SK-N-SH (cell line): ENCODE measurements at regions not wholly inside any gene's neighbourhood (a gene's known extent, or its start where the extent isn't known, plus 50 kb on each side); places are given as distances from the start of the nearest gene placed in this dataset.

ENCODE experiments used
- CTCF ChIA-PET: fragments of 300-600, 350-600 bp; formaldehyde crosslinking; extraction: SDS; loops from one replicate; lab custom pipeline; 2021; lab: Yijun Ruan, JAX
- POLR2A ChIA-PET: fragments of 350-600 bp; sonication (Branson Sonifier 250); formaldehyde crosslinking; extraction: SDS; loops from one replicate; lab custom pipeline; 2020; ENCODE audit warnings: antibody characterized with exemption, inconsistent platforms; lab: Yijun Ruan, JAX
- DNase-seq: peaks from one replicate; pipeline ENCODE4 v3.0.0; 2012
- H2AFZ ChIP-seq: fragments of 200-600 bp; sonication (generic); 2 replicates; pipeline ENCODE4 v1.8.1; 2016; ENCODE audit warnings: antibody characterized with exemption, mild to moderate bottlenecking, low read depth
- H3F3A ChIP-seq: fragments of 200-600 bp; sonication (generic); replicated peaks from 2 replicates; pipeline ENCODE3; 2016; ENCODE audit warnings: antibody characterized with exemption, mild to moderate bottlenecking; ENCODE audit not compliant: insufficient read depth
- H3K27ac ChIP-seq, 2 experiments: fragments of 200-500 bp in 1 of 2; fragments of 200-600 bp in 1 of 2; sonication (Bioruptor generic) in 1 of 2; sonication (generic), shearing (Covaris generic) in 1 of 2; 2 replicates each; pipeline versions ENCODE4 v1.5.1 to v1.6.1; 2014 to 2016; ENCODE audit warnings: low read depth in 2 of 2, inconsistent platforms in 1 of 2, low read length in 1 of 2, mild to moderate bottlenecking in 1 of 2, mixed read lengths in 1 of 2
- H3K27me3 ChIP-seq: fragments of 200-600 bp; sonication (generic), shearing (Covaris generic); 2 replicates; pipeline ENCODE4 v1.6.1; 2016; ENCODE audit warnings: mixed run types; ENCODE audit not compliant: insufficient read depth
- H3K36me3 ChIP-seq, 2 experiments: fragments of 200-500 bp in 1 of 2; fragments of 200-600 bp in 1 of 2; sonication (Bioruptor generic) in 1 of 2; sonication (generic) in 1 of 2; replicated peaks in 1 of 2; 2 replicates each; pipeline versions ENCODE3 to v1.5.1; 2014 to 2016; ENCODE audit warnings: low read length in 1 of 2, mild to moderate bottlenecking in 1 of 2; ENCODE audit not compliant: insufficient read depth in 2 of 2, control insufficient read depth in 1 of 2
- H3K4me1 ChIP-seq, 2 experiments: fragments of 200-500 bp in 1 of 2; fragments of 200-600 bp in 1 of 2; sonication (Bioruptor generic) in 1 of 2; sonication (generic), shearing (Covaris generic) in 1 of 2; 2 replicates each; pipeline versions ENCODE4 v1.5.1 to v1.6.1; 2014 to 2016; ENCODE audit warnings: low read depth in 1 of 2, low read length in 1 of 2, mixed run types in 1 of 2; ENCODE audit not compliant: insufficient read depth in 2 of 2, control insufficient read depth in 1 of 2
- H3K4me2 ChIP-seq: fragments of 200-600 bp; sonication (generic), shearing (Covaris generic); 2 replicates; pipeline ENCODE4 v1.6.1; 2017; ENCODE audit warnings: mixed run types
- H3K4me3 ChIP-seq, 2 experiments: fragments of 200-500 bp in 1 of 2; fragments of 200-600 bp in 1 of 2; sonication (Bioruptor generic) in 1 of 2; sonication (generic), shearing (Covaris generic) in 1 of 2; 2 replicates each; pipeline versions ENCODE4 v1.5.1 to v1.8.1; 2014 to 2016; ENCODE audit warnings: low read depth in 2 of 2, inconsistent platforms in 1 of 2, low read length in 1 of 2, mild to moderate bottlenecking in 1 of 2, mixed read lengths in 1 of 2, moderate library complexity in 1 of 2
- H3K79me2 ChIP-seq: fragments of 200-600 bp; sonication (generic); 2 replicates; pipeline ENCODE4 v1.8.1; 2017; ENCODE audit warnings: mild to moderate bottlenecking; ENCODE audit not compliant: insufficient read depth
- H3K9ac ChIP-seq: fragments of 200-600 bp; sonication (generic); 2 replicates; pipeline ENCODE4 v1.6.1; 2017; ENCODE audit warnings: mixed run types
- H3K9me2 ChIP-seq: fragments of 200-600 bp; sonication (generic); 2 replicates; pipeline ENCODE4 v1.6.1; 2017; ENCODE audit warnings: mixed run types
- H3K9me3 ChIP-seq: fragments of 200-600 bp; sonication (generic); 2 replicates; pipeline ENCODE4 v1.6.1; 2017; ENCODE audit warnings: mixed run types, mild to moderate bottlenecking, moderate library complexity
- H4K20me1 ChIP-seq: fragments of 200-600 bp; sonication (generic); 2 replicates; pipeline ENCODE4 v1.6.1; 2017; ENCODE audit warnings: mild to moderate bottlenecking, mixed run types; ENCODE audit not compliant: insufficient read depth
- CHD2 ChIP-seq: fragments of 150-350 bp; IDR thresholded peaks from 2 replicates; pipeline ENCODE4 v1.6.1; 2018; ENCODE audit warnings: low read length; ENCODE audit not compliant: partially characterized antibody
- EP300 ChIP-seq, 2 experiments: IDR thresholded peaks; 2 replicates each; pipeline versions ENCODE4 v1.4.0 to v1.6.1; 2012; ENCODE audit warnings: borderline replicate concordance in 1 of 2, low read depth in 1 of 2, low read length in 1 of 2
- FOSL2 ChIP-seq: IDR thresholded peaks from 2 replicates; pipeline ENCODE4 v1.4.0; 2012; ENCODE audit warnings: low read depth, mild to moderate bottlenecking, moderate library complexity, borderline replicate concordance
- GATA2 ChIP-seq: sonication (generic); formaldehyde crosslinking; IDR thresholded peaks from 2 replicates; pipeline ENCODE4 v1.5.0; 2020; ENCODE audit warnings: mild to moderate bottlenecking, missing genetic modification reagents
- JUND ChIP-seq: IDR thresholded peaks from 2 replicates; pipeline ENCODE4 v1.4.0; 2012
- MEF2A ChIP-seq: IDR thresholded peaks from 2 replicates; pipeline ENCODE4 v1.4.0; 2012; ENCODE audit warnings: low read depth, borderline replicate concordance
- MXI1 ChIP-seq: IDR thresholded peaks from 2 replicates; pipeline ENCODE4 v1.6.1; 2012; ENCODE audit warnings: mild to moderate bottlenecking, low read depth, low read length, improper control_type of control experiment
- NFIC ChIP-seq: IDR thresholded peaks from 2 replicates; pipeline ENCODE4 v1.4.0; 2012; ENCODE audit warnings: borderline replicate concordance
- NRF1 ChIP-seq: IDR thresholded peaks from 2 replicates; pipeline ENCODE4 v1.6.1; 2012; ENCODE audit warnings: low read depth, mild to moderate bottlenecking, low read length
- POLR2AphosphoS5 ChIP-seq: IDR thresholded peaks from 2 replicates; pipeline ENCODE4 v1.6.1; 2012; ENCODE audit warnings: low read depth, low read length
- RCOR1 ChIP-seq: fragments of 150-350 bp; IDR thresholded peaks from 2 replicates; pipeline ENCODE4 v1.6.1; 2017; ENCODE audit warnings: antibody characterized with exemption, low read length
- RFX5 ChIP-seq: IDR thresholded peaks from 2 replicates; pipeline ENCODE4 v1.6.1; 2012; ENCODE audit warnings: mild to moderate bottlenecking, improper control_type of control experiment, low read length
- SMC3 ChIP-seq: IDR thresholded peaks from 2 replicates; pipeline ENCODE4 v1.6.1; 2012; ENCODE audit warnings: low read depth, low read length, improper control_type of control experiment
- TCF12 ChIP-seq: IDR thresholded peaks from 2 replicates; pipeline ENCODE4 v1.4.0; 2012
- TEAD4 ChIP-seq: IDR thresholded peaks from 2 replicates; pipeline ENCODE4 v1.4.0; 2012; ENCODE audit warnings: mild to moderate bottlenecking, borderline replicate concordance; ENCODE audit not compliant: insufficient read depth
- WGBS: methylation state at CpG from one replicate; pipeline ENCODE4 v1.1.6; 2017; ENCODE audit warnings: low lambda C conversion rate; 5-methylcytosine and 5-hydroxymethylcytosine counted together
- TF ChIP-seq, protein P1 (sequence below): IDR thresholded peaks from 2 replicates; pipeline ENCODE4 v1.4.0; 2012; ENCODE audit warnings: low read depth
- TF ChIP-seq, protein P2 (sequence below): fragments of 150-350 bp; IDR thresholded peaks from 2 replicates; pipeline ENCODE4 v1.6.1; 2017; ENCODE audit warnings: antibody characterized with exemption, low read length, low read depth, borderline replicate concordance
- TF ChIP-seq, protein P3 (sequence below): IDR thresholded peaks from 2 replicates; pipeline ENCODE4 v1.4.0; 2012; ENCODE audit warnings: low read depth, borderline replicate concordance
- TF ChIP-seq, protein P4 (sequence below): IDR thresholded peaks from 2 replicates; pipeline ENCODE4; 2012

DNA sequence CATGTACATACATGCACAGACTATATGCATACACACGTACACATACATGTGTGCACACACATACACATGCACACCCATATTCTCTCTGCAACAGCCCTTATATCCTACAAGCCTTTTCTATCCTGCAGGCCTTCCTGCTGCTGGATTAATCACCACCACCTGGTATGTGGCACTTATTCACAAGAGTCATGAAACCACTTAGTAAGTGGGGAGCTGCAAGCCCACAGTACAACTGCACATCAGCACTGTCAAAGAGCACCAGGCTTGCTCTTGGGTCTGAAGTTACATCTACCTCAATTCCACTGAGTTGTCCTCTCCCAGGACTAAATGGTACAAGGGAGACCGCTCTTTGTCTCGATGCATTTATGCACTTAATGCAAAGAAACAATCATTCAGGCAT is 233.2 kb downstream of the KLF13 start:
- Histone ChIP-seq H3K9me3 (no peaks in the 10 kb centered on the region), H3K4me2 (no peak overlapping the region), H3K4me1 (peaks cover 0 to 8% of the 10 kb centered on the region in 2 experiments; a peak in 1 of 4 replicates), H4K20me1 (no peaks in the 10 kb centered on the region), H3K27ac (no peak overlapping the region), H3F3A (no peaks in the 10 kb centered on the region), H3K36me3 (no peaks in the 10 kb centered on the region), H3K9me2 (no peaks in the 10 kb centered on the region), H2AFZ (no peak overlapping the region), H3K9ac (no peak overlapping the region), H3K27me3 (no peaks in the 10 kb centered on the region), H3K79me2 (no peaks in the 10 kb centered on the region), H3K4me3 (no peak overlapping the region)
- no peak for TF ChIP-seq TEAD4
- TF ChIP-seq NRF1: no peak
- no peak for TF ChIP-seq MEF2A
- TF ChIP-seq, protein P1, sequence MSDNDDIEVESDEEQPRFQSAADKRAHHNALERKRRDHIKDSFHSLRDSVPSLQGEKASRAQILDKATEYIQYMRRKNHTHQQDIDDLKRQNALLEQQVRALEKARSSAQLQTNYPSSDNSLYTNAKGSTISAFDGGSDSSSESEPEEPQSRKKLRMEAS: no peak
- TF ChIP-seq, protein P2, sequence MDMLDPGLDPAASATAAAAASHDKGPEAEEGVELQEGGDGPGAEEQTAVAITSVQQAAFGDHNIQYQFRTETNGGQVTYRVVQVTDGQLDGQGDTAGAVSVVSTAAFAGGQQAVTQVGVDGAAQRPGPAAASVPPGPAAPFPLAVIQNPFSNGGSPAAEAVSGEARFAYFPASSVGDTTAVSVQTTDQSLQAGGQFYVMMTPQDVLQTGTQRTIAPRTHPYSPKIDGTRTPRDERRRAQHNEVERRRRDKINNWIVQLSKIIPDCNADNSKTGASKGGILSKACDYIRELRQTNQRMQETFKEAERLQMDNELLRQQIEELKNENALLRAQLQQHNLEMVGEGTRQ: no peak
- TF ChIP-seq GATA2 (CRISPR knock-in tag): no peak
- no peak for TF ChIP-seq POLR2AphosphoS5
- TF ChIP-seq CHD2: no peak
- no peak for TF ChIP-seq NFIC
- TF ChIP-seq, protein P3, sequence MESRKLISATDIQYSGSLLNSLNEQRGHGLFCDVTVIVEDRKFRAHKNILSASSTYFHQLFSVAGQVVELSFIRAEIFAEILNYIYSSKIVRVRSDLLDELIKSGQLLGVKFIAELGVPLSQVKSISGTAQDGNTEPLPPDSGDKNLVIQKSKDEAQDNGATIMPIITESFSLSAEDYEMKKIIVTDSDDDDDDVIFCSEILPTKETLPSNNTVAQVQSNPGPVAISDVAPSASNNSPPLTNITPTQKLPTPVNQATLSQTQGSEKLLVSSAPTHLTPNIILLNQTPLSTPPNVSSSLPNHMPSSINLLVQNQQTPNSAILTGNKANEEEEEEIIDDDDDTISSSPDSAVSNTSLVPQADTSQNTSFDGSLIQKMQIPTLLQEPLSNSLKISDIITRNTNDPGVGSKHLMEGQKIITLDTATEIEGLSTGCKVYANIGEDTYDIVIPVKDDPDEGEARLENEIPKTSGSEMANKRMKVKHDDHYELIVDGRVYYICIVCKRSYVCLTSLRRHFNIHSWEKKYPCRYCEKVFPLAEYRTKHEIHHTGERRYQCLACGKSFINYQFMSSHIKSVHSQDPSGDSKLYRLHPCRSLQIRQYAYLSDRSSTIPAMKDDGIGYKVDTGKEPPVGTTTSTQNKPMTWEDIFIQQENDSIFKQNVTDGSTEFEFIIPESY: no peak
- TF ChIP-seq RFX5: no peak
- no peak for TF ChIP-seq MXI1
- TF ChIP-seq JUND: no peak
- TF ChIP-seq TCF12: no peak
- no peak for TF ChIP-seq EP300 (IDR thresholded peaks at IDR 0.05; ENCODE audit: borderline replicate concordance in 1 of 2, low read depth in 1 of 2, low read length in 1 of 2)
- TF ChIP-seq FOSL2: no peak
- TF ChIP-seq, protein P4, sequence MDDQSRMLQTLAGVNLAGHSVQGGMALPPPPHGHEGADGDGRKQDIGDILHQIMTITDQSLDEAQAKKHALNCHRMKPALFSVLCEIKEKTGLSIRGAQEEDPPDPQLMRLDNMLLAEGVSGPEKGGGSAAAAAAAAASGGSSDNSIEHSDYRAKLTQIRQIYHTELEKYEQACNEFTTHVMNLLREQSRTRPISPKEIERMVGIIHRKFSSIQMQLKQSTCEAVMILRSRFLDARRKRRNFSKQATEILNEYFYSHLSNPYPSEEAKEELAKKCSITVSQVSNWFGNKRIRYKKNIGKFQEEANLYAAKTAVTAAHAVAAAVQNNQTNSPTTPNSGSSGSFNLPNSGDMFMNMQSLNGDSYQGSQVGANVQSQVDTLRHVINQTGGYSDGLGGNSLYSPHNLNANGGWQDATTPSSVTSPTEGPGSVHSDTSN: no peak
- TF ChIP-seq RCOR1: no peak
- TF ChIP-seq SMC3: no peak
- 27% methylated on average over 3 of the region's 3 CpGs for WGBS
- POLR2A ChIA-PET: no interaction called here
- DNase-seq: no peak
- CTCF ChIA-PET: interaction anchor here (1.5 kb wide), 1 partner anchor 14 kb away, joined by 4 read pairs; no protein-coding TSS in a partner anchor
